ENCODE measurements at regions not wholly inside any gene's neighbourhood (a gene's known extent, or its start where the extent isn't known, plus 50 kb on each side); places are given as distances from the start of the nearest gene placed in this dataset.
"Not testable (repeated sequence)": the region's sequence is repeated elsewhere in the genome, so short reads cannot be mapped to it uniquely, and the experiment has no call there.

DNA sequence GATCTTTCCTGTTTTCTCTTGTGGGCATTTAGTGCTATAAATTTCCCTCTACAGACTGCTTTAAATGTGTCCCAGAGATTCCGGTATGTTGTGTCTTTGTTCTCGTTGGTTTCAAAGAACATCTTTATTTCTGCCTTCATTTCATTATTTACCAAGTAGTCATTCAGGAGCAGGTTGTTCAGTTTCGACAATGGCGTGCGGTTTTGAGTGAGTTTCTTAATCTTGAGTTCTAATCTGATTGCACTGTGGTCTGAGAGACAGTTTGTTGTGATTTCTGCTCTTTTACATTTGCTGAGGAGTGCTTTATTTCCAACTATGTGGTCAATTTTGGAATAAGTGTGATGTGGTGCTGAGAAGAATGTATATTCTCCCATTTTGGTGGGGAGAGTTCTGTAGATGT lies 535.7 kb upstream of the RGMB start:
- not testable (repeated sequence) for DNase-seq

- DNase-seq: no peak
Measured at GRCh38 chr5:98243972-98244371, 529.5 kb upstream of the RGMB start.

- DNase-seq: no peak
Measured at GRCh38 chr5:98248949-98249348, 524.5 kb upstream of the RGMB start.

- DNase-seq: no peak
Measured at GRCh38 chr5:98258939-98259338, 514.5 kb upstream of the RGMB start.

DNA sequence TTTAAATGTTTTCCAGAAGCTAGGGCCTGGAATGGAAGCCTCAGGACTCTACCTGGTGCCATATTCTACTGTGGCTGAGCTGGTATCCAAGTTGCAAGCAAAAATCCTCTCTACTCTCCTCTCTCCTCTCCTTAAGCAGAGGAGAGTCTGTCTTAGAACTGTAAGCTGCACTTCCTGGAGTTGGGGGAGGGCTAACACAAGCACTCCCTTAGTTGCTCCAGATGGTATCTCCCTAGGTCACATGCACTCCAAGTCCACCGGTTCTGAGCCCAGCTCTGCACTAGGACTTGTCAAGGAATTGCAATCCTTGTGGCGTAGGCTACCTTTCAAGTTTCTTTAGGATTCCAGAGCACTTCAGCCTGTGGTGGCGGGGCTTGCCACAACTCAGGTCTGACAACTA lies 513.9 kb upstream of the RGMB start:
- no peak for DNase-seq

DNA sequence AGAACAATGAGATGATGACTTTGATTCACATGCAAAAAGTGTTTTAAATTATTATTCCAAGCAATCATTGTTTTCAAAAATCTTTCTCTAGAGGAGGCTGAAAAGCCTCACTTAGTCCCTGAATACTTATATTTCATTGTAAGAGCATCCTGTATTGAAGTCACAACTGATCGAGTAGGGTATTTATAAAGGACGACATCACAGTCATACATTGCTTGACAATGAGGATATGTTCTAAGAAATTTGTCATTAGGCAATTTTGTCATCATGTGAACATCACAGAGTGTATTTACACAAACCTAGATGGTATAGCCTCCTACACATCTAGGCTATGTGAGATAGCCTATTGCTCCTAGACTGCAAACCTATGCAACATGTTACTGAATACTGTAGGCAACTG lies 510.4 kb upstream of the RGMB start:
- no peak for DNase-seq

DNA sequence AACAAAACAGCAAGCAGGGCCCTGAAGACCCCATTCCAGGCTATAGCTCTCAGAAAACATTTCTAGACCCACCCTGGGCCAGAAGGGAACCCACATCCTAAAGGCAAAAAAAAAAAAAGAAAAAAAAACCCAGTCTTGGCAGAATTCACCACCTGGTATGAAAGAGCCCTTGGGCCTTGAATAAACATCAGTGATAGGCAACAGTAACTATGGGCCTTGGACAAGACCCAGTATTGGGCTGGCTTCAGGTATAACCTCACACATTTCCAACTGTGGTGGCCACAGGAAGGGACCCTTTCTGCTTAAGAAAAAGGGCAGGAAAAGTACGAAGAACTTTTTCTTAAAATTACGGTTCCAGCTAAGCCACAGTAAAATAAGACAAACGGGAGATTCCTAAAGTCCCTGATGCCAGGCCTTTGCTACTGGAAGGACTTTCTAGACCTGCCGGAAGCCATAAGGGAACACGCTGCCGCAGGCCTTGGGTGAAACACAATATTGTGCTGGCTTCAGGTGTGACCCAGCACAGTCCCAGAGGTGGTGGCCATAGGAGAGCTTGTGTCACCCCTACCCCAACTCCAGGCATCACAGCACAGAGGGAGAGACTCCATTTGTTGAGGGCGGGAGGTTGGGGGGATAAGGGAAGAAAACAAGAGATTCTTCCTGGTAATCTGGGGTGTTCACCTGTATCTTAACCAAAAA lies 505.2 kb upstream of the RGMB start:
- no peak for DNase-seq

DNA sequence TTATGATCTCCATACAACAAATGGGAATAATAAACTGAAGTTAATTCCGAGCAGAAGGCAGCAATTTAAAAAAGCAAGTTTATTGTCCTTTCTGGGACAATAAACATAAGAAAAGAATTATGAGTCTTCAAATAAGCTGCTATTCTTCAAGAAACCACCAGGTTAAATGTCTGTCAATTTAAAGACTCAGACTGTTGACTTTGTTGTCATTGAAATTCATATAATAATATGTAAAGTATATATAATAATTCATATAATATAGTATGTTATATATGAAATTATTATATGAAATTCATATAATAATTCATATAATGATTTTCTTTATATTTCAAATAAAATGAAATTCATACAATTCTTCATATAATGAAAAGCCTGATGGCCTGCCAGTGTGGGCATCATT lies 497.5 kb upstream of the RGMB start:
- no peak for DNase-seq

DNA sequence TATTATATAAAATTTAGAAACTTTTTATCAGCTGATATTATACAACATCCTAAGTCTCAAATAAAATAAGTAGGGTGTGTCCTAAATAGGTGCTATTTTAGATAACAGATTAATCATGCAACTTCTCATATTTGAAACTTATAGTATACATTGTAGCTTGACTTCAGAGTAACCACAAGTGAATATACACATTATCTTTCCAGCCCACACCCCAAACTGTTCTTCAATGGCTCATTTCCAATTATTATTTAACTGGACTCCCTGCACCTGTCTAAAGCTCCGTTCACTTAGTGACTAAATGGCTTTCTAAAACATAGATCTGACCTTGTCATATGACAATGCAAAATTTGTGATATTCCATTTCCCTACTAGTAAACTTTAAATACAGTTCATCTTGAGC lies 490.9 kb upstream of the RGMB start:
- no peak for DNase-seq

DNA sequence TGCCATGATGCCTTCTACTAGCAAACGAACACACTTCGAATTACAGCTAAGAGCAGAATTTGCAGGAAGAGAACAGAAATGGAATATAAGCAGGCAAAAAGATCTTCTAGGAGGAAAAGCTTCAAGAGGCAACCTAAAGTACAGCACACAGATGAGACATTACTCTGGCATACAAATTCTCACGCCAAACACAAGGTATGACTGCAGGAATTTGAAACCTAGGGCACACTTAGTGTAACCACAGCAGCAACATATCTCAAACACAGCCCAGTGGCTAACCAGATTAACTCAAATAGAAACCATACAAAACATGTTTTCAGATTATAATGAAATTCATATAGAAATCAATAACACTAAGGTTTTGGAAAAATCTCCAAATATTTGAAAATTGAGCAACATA lies 481.0 kb upstream of the RGMB start:
- DNase-seq: no peak

DNA sequence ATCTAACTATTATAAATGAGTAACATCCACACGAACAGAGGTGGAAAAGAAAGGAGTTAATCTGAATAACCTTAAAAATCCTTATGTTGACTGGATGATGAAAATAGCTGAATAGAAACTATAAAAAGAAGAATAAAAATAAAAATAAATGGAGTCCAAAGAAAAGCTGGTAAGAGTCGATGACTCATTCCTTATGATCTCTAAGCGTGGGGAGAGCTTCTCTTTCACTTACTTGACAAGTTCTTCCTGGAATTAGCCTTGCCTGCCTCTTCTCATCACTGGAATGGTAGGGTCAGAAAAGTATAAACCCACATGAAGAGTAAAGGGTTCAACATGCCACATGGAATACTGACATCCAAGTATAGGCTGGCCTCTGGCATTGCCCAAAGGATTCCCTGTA lies 477.0 kb upstream of the RGMB start:
- DNase-seq: no peak

GRCh38 chr5:98299435-98299834 lies 474.0 kb upstream of the RGMB start:
- no peak for DNase-seq

- no peak for DNase-seq
Measured at GRCh38 chr5:98301547-98301946, 471.9 kb upstream of the RGMB start.

- DNase-seq: no peak
Measured at GRCh38 chr5:98307811-98308210, 465.7 kb upstream of the RGMB start.

- no peak for DNase-seq
Measured at GRCh38 chr5:98308231-98308630, 465.2 kb upstream of the RGMB start.

DNA sequence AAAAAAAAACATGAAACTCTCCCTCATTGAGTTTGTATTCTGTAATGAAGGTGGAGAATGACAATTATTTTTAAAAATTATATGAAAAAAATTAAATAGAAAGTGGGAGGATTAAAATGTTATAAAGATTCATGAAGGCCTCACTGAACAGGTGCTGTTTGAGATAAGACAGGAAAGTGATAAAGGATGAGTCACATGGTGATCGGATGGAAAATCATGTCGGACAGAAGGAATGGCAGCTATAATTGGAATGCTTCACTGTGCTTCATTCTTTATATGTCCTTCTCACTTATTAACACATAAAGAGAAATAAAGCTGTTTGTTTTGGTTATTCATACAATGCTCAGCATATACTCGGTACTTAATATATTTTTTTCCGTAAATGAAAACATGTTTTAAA lies 464.5 kb upstream of the RGMB start:
- no peak for DNase-seq

GRCh38 chr5:98309785-98310598 lies 463.5 kb upstream of the RGMB start:
- DNase-seq: no peak

DNA sequence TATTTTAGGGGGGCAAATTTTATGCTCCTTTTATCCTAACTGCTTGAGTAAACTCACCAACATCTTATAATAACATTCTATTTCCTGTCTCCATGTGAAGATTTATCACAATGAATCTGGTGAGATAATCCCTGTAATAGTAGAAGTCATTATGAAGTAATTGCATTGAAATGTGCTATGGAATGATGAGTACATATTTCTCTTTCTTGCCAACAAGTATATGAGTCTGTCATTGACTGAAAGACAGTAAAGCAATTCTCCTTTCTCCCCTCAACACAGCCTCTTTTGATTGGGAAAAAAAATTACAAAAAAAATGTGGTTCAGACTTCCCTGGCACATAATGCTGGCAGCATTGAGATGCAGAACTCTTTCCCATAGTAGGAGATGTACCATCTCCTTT lies 459.2 kb upstream of the RGMB start:
- no peak for DNase-seq

GRCh38 chr5:98318386-98318785 lies 455.1 kb upstream of the RGMB start:
- no peak for DNase-seq

- no peak for DNase-seq
Measured at GRCh38 chr5:98319299-98320011, 454.0 kb upstream of the RGMB start.

DNA sequence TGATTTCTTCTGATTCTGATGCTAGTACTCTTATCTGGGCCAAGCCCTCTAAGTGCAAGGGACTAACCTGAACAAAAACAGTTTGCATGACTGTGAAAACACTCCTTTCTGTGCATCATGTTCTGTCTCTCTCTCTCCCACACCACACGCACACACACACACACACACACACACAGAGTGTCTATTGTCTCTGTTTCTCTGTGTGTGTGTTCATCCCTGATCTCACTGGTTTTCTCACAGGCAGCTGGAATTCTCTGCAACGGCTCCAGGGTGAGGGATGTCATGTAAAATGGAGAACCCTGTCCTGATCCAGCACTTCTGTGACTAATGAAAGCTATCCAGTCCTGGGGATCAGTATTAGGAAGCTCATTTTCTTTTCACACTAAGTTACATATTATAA lies 453.1 kb upstream of the RGMB start:
- DNase-seq: no peak

DNA sequence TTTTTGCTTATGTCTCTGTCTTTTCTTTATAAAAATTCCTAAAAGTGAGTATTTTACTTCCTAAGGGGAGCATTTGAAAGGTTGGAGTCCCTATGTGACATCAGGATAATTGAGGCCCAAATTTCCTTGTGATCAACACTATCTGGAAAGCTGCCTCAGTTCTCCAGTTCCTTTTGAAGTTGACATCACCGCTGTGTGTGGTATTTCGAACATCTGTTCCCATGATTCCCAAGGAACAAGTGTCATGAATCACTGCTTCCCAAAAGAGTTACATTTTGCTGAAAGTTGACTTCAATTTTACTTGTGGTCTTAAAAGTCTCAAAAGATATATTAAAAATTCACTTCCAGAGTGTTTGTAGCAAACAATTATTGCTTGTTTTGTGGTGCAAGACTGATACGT lies 452.1 kb upstream of the RGMB start:
- DNase-seq: no peak

DNA sequence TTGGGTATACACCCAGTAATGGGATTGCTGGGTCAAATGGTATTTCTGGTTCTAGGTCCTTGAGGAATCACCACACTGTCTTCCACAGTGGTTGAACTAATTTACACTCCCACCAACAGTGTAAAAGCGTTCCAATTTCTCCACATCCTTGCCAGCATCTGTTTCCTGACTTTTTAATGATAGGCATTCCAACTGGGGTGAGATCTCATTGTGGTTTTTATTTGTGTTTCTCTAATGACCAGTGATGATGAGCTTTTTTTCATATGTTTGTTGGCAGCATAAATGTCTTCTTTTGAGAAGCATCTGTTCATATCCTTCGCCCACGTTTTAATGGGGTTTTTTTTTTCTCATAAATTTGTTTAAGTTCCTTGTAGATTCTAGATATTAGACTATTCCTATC lies 448.3 kb upstream of the RGMB start:
- DNase-seq: not testable (repeated sequence)

DNA sequence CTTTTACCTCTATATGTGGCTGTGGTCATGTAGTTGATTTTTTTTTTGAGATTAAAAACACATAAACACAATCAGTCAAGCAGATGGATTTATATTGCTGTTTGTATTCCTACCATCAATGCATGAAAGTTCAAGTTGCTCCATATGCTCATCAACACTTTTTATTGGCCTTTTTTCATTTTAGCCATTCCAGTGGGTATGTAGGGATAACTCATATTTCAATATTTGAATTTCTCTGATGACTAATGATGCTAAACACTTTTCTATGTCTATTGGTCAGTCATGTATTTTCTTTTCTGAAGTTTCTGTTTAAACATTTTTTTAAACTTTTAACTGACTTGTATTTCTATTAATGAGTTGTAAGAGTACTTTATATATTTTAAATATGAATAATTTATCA lies 445.4 kb upstream of the RGMB start:
- DNase-seq: no peak
